ENCODE measurements at regions not wholly inside any gene's neighbourhood (a gene's known extent, or its start where the extent isn't known, plus 50 kb on each side); places are given as distances from the start of the nearest gene placed in this dataset.
A peak's percentile ranks its signal among the peaks of the same experiment; 100 is the strongest.

DNA sequence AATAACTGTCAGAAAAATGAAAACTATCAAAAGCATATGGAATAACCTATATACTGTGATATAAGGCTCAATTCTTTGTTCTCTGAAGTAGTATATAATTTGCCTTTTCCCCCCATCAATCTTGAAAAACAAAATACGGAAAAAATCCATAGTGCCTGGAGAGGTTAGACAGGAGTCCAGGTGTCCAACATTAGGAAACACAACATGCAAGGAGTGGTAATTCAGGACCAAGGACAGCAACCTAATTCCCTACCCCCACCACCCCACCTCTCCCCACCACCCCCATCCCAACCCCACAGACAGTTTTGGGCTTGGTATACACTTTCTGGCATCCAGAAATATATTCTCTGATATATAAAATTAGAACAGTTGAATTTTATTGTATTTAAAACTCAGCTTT lies 55.1 kb upstream of the SLC25A26 start:
- TF ChIP-seq GATA2 (IDR thresholded peaks at IDR 0.05; ENCODE audit: low read depth, low read length) (no peak), GATA3 (IDR thresholded peaks at IDR 0.05; ENCODE audit: low read depth, low read length) (no peak)

DNA sequence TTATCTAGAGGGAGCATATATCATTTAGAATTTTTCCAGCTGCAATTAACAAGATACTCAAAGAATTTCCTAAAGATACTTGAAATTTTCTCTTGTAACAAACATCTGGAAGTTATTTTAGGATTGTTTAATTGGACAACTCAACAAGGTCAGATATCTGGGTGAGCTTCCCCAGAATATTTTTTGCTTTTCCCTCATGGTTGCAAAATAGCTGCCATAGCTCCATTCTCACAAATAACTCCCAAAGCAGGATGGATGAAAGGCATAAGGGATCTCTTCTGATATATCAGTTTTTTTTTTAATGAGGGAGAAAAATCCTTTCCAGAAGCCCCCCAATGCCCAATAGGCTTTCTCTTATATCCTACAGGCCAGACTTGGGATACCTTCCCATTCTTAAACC lies 56.6 kb upstream of the SLC25A26 start:
- TF ChIP-seq GATA3 (IDR thresholded peaks at IDR 0.05; ENCODE audit: low read depth, low read length) (no peak), GATA2 (IDR thresholded peaks at IDR 0.05; ENCODE audit: low read depth, low read length) (no peak)

DNA sequence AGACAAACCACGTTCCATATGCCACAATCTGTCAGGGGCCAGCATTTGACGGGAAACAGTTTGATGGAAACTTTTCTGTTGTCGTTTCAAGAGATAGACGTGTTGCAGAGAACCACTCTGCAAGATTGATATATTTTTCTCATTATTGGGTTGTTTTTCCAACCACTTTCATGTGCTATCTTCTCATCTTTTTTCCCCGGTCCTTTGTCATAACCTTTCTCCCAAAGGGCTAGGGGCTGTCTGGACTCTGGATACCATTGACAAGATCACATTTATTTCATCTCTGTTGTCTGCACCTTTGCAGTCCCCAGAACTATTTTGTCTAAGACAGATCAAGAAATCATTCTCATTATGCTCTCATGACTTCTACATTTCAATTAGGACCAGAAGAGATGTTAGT lies 57.6 kb upstream of the SLC25A26 start:
- TF ChIP-seq GATA2 (IDR thresholded peaks at IDR 0.05; ENCODE audit: low read depth, low read length), result peak; percentile 59; the same call in 1 of the 2 replicates
- no peak for TF ChIP-seq GATA3 (IDR thresholded peaks at IDR 0.05; ENCODE audit: low read depth, low read length)

DNA sequence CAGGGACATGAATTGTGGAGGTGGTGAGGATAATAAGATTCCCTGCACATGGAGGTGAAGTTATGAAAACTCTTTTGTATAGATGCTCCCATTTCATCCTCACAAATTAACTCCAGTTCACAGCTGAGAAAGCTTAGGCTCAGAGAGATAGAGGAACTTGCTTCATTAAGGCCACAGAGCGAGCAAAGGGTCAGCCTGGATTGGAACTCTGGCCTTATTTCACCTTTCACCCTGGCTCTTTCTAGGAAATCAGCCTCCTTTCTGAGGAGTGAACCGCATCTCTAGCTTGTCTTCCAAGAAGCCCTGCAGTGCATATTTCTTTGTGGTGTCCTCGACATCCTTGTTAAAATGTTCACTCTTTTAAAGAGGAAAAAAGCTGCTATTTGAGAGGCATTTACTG lies 58.0 kb upstream of the SLC25A26 start:
- TF ChIP-seq GATA3 (IDR thresholded peaks at IDR 0.05; ENCODE audit: low read depth, low read length) (no peak), GATA2 (IDR thresholded peaks at IDR 0.05; ENCODE audit: low read depth, low read length) (no peak)

DNA sequence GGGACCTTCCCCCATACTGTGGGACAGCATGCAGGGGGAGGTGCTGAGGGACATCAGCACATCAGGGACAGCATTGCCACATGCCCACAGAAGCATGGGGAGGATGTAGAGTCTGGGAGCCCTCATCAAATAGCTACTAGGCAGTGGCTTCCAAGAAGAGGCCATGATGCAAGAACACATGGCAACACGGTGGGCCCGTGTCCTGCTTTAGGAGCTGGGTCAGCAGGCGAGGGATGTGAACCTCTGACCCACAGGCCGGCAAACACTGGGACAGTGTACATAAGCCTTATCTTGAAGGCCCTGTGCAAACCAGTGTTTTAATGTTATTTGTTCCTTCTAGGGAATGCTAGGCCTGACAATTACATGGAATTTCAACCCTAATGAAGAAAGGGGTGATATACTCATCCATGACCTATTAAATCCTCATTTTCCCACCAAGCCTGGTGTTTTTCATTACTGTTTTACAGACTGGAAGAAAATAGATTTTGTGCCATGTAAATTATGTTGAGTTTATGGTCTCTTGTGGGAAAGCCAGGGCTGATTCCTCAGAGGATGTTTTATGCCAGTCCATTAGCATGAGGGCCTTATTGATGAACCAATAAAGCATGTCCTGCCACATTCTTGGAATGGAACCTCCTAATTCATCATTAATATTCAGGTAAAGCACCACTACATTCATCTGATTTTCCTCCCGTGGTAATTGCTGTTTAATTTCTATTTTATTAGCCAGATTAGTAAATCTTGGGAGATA lies 61.7 kb upstream of the SLC25A26 start:
- TF ChIP-seq GATA2 (IDR thresholded peaks at IDR 0.05; ENCODE audit: low read depth, low read length) (no peak), GATA3 (IDR thresholded peaks at IDR 0.05; ENCODE audit: low read depth, low read length) (no peak)

DNA sequence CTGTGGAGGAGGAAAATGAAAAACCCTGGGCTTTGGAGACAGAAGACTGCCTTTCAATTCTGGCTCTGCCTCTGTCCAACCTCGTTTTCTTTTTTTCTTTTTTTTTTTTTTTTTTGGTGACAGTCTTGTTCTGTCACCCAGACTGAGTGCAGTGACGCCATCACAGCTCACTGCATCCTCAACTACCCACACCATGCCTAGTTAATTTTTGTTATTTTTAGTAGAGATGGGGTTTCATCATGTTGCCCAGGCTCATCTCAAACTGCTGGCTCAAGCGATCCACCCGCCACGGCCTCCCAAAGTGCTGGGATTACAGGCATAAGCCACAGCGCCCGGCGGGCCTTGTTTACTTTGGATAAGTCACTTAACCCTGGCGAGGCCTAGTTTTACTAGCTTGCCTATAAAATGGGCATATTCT lies 66.3 kb upstream of the SLC25A26 start:
- no peak for TF ChIP-seq GATA2 (IDR thresholded peaks at IDR 0.05; ENCODE audit: low read depth, low read length)
- no peak for TF ChIP-seq GATA3 (IDR thresholded peaks at IDR 0.05; ENCODE audit: low read depth, low read length)

DNA sequence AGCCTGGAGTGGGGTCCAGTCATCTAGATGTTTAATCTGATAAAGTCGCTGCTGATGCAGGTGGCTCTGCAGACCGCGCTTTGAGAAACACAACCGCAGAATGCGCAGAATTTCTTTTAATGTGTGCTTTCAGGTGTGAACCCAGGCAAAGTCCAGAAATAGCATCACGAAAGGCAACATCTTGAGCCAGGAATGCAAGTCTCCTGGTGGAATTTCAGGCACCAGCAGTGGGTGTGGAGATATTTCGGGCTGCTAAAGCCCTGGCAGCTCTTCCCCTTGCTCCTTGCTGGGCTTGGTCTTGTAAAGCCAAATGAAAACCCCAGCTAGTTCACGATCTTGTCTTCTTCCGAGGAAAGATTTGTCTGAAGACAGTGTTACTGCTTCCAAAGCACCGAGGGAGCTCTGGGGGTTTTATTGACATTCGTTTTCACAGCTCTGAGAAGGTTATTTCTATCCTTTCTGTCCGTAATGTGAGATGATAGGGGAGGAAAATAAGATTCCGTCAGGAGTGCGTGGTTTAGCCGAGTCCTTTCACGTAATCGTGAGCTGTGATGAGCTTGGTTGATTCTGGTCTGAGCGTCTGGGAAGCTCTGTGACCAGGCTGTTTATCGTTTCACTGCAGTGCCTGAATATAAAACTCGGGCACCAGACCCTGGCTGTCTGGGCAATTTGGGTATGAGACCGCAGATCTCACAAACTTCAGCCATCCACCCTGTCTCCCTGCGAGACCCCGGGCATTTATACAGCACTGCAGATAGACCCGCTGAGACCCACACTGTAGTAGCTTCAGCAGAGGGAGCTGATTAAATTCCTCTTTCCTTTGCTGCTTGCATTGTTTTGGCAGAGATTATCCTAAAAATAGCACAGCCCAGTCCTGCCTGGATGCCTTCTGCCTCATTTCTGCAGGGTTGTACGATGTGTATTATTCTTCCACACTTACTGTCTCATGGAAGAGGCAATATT lies 67.0 kb upstream of the SLC25A26 start:
- TF ChIP-seq GATA3 (IDR thresholded peaks at IDR 0.05; ENCODE audit: low read depth, low read length), result no peak
- no peak for TF ChIP-seq GATA2 (IDR thresholded peaks at IDR 0.05; ENCODE audit: low read depth, low read length)

DNA sequence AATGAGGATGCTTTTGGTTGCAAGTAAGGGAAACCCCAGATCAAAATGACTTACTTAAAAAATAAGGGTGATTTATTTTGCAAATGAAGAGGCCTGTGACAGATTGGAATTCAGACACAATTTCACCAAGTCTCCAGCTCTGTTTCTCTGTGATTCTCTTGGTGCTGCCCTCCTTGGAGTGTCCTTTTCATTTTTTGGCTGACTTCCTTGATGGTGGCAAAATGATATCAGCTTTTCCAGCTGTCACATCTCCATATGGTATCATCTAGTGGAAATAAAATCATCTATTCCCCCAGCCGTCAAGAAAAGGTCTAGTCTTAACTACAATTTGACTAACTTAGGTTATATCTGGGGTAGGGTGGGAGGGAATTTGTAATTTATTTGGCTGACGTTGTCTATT lies 68.5 kb upstream of the SLC25A26 start:
- no peak for TF ChIP-seq GATA3 (IDR thresholded peaks at IDR 0.05; ENCODE audit: low read depth, low read length)
- no peak for TF ChIP-seq GATA2 (IDR thresholded peaks at IDR 0.05; ENCODE audit: low read depth, low read length)

DNA sequence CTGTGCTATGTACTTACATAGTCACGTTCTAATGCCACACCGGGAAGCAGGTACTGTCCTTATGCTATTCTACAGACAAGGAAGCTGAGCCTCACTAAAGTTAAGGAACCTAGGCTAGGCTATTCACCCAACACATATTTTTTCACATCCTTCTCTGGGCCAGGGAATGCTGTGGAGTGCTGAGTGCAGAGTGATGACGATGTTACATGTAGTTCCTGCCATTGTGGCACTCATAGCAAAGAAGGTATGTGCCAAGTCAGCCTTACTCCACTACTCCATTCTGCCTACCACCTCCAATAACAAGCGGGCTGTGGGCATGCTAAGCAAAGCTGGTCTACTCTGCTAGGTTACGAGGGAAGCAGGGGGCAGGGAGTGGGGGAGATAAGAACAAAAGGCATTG lies 69.8 kb upstream of the SLC25A26 start:
- TF ChIP-seq GATA2 (IDR thresholded peaks at IDR 0.05; ENCODE audit: low read depth, low read length) (no peak), GATA3 (IDR thresholded peaks at IDR 0.05; ENCODE audit: low read depth, low read length) (no peak)

DNA sequence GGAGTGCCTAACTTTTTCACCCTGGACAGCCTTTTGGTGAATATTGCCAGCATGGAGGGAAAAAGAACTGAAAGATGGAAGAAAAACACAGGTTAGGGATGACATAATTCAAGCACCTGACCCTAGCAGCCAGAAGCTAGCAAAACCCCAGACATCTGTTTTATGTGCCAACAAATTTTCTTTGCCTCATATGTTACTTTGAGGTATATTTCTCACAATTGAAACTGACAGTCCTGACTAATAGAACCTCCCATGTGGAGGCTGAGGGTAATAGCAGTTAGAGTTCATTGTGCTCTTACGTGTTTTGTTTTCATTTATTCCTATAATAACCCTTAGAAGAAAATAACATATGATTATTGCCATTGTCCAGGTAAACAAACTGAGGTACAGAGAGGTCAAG lies 71.5 kb upstream of the SLC25A26 start:
- no peak for TF ChIP-seq GATA2 (IDR thresholded peaks at IDR 0.05; ENCODE audit: low read depth, low read length)
- no peak for TF ChIP-seq GATA3 (IDR thresholded peaks at IDR 0.05; ENCODE audit: low read depth, low read length)

DNA sequence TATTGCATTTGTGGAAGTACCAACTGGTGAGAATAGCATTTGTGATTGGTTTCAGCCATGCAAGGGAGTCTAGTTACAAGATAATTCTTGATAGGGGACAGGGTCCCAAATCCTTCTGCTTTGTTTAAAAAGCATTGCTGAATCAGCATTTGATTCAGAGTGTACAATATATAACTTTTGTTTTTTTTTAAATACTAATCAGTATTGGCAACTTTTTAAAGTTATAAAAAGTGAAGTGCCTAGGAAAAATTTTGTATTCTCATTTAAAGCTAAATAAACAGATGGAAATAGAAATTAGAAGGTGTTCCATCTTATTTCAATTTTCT lies 75.4 kb upstream of the SLC25A26 start:
- TF ChIP-seq GATA3 (IDR thresholded peaks at IDR 0.05; ENCODE audit: low read depth, low read length) (no peak), GATA2 (IDR thresholded peaks at IDR 0.05; ENCODE audit: low read depth, low read length) (no peak)

DNA sequence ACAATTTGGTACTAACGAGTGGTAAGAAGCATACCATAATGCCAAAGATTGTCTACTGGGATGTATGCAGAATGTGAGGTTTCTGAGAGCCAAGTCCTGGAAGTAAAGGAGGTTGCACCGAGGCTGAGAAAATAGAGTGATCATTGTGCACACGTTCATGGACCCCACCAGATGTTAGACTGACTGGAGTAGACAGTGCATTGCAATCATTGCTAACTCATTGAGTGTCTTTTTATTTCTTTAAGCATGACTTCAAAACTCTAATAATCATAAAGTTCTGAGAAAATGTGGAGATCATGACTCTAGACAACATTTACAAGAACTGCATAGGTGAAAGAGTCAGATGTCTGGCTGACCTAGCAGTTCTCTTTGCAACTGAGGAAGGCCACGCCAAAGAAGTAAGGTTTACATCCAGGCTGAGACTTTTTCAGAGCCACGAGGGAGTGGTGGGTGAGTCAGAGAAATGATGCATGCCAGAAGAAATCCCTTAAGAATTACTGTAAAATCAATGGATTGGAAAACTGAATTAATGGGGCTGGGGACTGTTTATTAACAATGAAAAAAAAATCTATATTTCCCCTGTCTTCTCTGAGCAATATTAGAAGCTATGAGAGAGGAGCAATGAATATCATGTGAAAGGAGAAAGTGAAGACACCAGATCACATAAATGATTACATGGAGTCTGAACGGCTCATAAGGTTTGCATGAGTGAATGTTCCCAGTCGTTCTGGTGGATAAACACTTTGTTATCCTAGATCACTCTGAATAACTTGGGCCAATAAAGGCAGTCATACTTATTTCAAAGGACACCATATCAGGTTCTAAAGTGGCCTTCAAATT lies 76.0 kb upstream of the SLC25A26 start:
- TF ChIP-seq GATA3 (IDR thresholded peaks at IDR 0.05; ENCODE audit: low read depth, low read length), result no peak
- TF ChIP-seq GATA2 (IDR thresholded peaks at IDR 0.05; ENCODE audit: low read depth, low read length), result no peak

DNA sequence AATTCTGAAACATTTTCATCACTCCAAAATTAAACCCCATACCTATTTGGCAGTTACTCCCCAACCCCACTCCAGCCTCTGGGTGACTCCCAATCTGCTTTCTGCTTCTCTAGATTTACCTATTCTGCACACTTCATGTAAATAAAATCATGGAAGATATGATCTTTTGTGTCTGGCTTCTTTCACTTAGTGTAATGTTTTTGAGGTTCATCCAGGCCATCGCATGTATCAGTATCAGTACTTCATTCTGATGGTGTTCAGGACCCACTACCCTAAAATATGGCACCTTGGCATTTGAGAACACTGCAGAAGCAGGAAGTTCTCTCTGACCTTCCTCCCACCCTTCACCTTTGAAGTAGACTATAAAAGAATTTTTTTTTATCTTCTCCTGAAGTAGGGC lies 78.7 kb upstream of the SLC25A26 start:
- TF ChIP-seq GATA3 (IDR thresholded peaks at IDR 0.05; ENCODE audit: low read depth, low read length) (0 out of 2 replicates have a peak, but pooled peaks have one; percentile 35), GATA2 (IDR thresholded peaks at IDR 0.05; ENCODE audit: low read depth, low read length) (peak; percentile 59; the same call in 1 of the 2 replicates)
